Keratinocyte (primary cell): ENCODE measurements at regions not wholly inside any gene's neighbourhood (a gene's known extent, or its start where the extent isn't known, plus 50 kb on each side); places are given as distances from the start of the nearest gene placed in this dataset.

Experiments used
- DNase-seq: peaks from one replicate; pipeline ENCODE4 v3.0.0-alpha.2; 2011; ENCODE audit warnings: low read depth, missing footprints, low spot score
- FAIRE-seq: peaks from 2 replicates; lab custom pipeline; 2011; peaks lifted over from hg19 to GRCh38; lab: Jason Lieb, UNC
- H2AFZ ChIP-seq: 2 replicates; pipeline ENCODE4 v1.6.0; 2012; ENCODE audit warnings: low read length, control low read depth, inconsistent platforms; ENCODE audit not compliant: control insufficient read depth
- H3K27ac ChIP-seq: 2 replicates; pipeline ENCODE4 v1.5.1; 2011; ENCODE audit warnings: low read length; ENCODE audit not compliant: control insufficient read depth, insufficient read depth
- H3K27me3 ChIP-seq: 3 replicates; pipeline ENCODE4 v1.6.0; 2011; ENCODE audit warnings: low read length; ENCODE audit not compliant: control insufficient read depth, insufficient read depth; ENCODE audit errors: extremely low read depth
- H3K36me3 ChIP-seq, 2 experiments: 2 replicates in 1 of 2; 3 replicates in 1 of 2; pipeline ENCODE4 v1.5.1; 2011; ENCODE audit warnings: low read length in 2 of 2, mild to moderate bottlenecking in 1 of 2; ENCODE audit not compliant: control insufficient read depth in 2 of 2, insufficient read depth in 2 of 2; ENCODE audit errors: extremely low read depth in 1 of 2
- H3K4me1 ChIP-seq: 3 replicates; pipeline ENCODE4 v1.5.1; 2011; ENCODE audit warnings: low read length; ENCODE audit not compliant: control insufficient read depth, insufficient read depth; ENCODE audit errors: extremely low read depth
- H3K4me2 ChIP-seq: 3 replicates; pipeline ENCODE4 v1.6.0; 2011; ENCODE audit warnings: low read depth, low read length; ENCODE audit not compliant: control insufficient read depth, insufficient read depth; ENCODE audit errors: extremely low read depth
- H3K4me3 ChIP-seq, 3 experiments: fragments of 200-600 bp in 1 of 3; sonication (generic) in 1 of 3; 2 replicates in 2 of 3; 3 replicates in 1 of 3; pipeline ENCODE4 v1.5.1; 2011 to 2016; ENCODE audit warnings: low read length in 3 of 3, mild to moderate bottlenecking in 3 of 3, control low read depth in 2 of 3, inconsistent platforms in 1 of 3, low read depth in 1 of 3, mixed read lengths in 1 of 3, mixed run types in 1 of 3, moderate library complexity in 1 of 3; ENCODE audit not compliant: control insufficient read depth in 2 of 3, insufficient read depth in 2 of 3; ENCODE audit errors: extremely low read depth in 1 of 3
- H3K79me2 ChIP-seq: 2 replicates; pipeline ENCODE4 v1.6.0; 2012; ENCODE audit warnings: low read length; ENCODE audit not compliant: control insufficient read depth, insufficient read depth
- H3K9ac ChIP-seq: 3 replicates; pipeline ENCODE4 v1.6.0; 2011; ENCODE audit warnings: low read length; ENCODE audit not compliant: control insufficient read depth, insufficient read depth; ENCODE audit errors: extremely low read depth
- H3K9me1 ChIP-seq: 3 replicates; pipeline ENCODE4 v1.6.0; 2011; ENCODE audit warnings: low read length; ENCODE audit not compliant: control insufficient read depth, insufficient read depth; ENCODE audit errors: extremely low read depth
- H3K9me3 ChIP-seq: 2 replicates; pipeline ENCODE4 v1.5.1; 2012; ENCODE audit warnings: low read depth, low read length; ENCODE audit not compliant: control insufficient read depth
- H4K20me1 ChIP-seq: 3 replicates; pipeline ENCODE4 v1.6.0; 2011; ENCODE audit warnings: low read length; ENCODE audit not compliant: control insufficient read depth, insufficient read depth; ENCODE audit errors: extremely low read depth
- CTCF ChIP-seq, 3 experiments: IDR thresholded peaks in 1 of 3; conservative IDR thresholded peaks in 1 of 3; optimal IDR thresholded peaks in 1 of 3; 2 replicates in 2 of 3; 3 replicates in 1 of 3; pipeline versions ENCODE3 to v1.5.1; 2011; ENCODE audit warnings: low read length in 3 of 3, mild to moderate bottlenecking in 3 of 3, moderate library complexity in 2 of 3, control low read depth in 1 of 3, inconsistent platforms in 1 of 3; ENCODE audit not compliant: insufficient read depth in 2 of 3; ENCODE audit errors: extremely low read depth in 1 of 3
- EZH2 ChIP-seq: IDR thresholded peaks from one replicate; pipeline ENCODE4 v1.6.1; 2012; ENCODE audit warnings: inconsistent platforms, mild to moderate bottlenecking, low read length, moderate library complexity
- dilution Hi-C: fragments of 300-500 bp; cut with MboI; formaldehyde crosslinking; loops from one replicate; pipeline ENCODE4 v1.7.0; 2020; ENCODE audit warnings: low sequenced_read_pairs; ENCODE audit not compliant: extremely low pct_ligation_motif_present

- H3K4me1 ChIP-seq, result no peaks in the 10 kb centered on the region
- DNase-seq (no peak), FAIRE-seq (no peak)
- no peak overlapping the region for H2AFZ ChIP-seq
- H3K27ac ChIP-seq, result no peak overlapping the region
- dilution Hi-C loops, result no loop called here
- no peaks in the 10 kb centered on the region for H3K36me3 ChIP-seq
- no peak overlapping the region for H3K4me3 ChIP-seq
- no peaks in the 10 kb centered on the region for H3K27me3 ChIP-seq
- TF ChIP-seq CTCF (optimal IDR thresholded peaks at IDR 0.05 in 1 of 3, IDR thresholded peaks at IDR 0.05 in 1 of 3, conservative IDR thresholded peaks at IDR 0.05 in 1 of 3; ENCODE audit: extremely low read depth in 1 of 3, insufficient read depth in 2 of 3, low read length in 3 of 3) (no peak), EZH2 (no peak)
- H3K79me2 ChIP-seq, result no peaks in the 10 kb centered on the region
- no peaks in the 10 kb centered on the region for H4K20me1 ChIP-seq
- H3K9ac ChIP-seq, result no peak overlapping the region
- no peaks in the 10 kb centered on the region for H3K9me1 ChIP-seq
- H3K9me3 ChIP-seq, result no peaks in the 10 kb centered on the region
- no peak overlapping the region for H3K4me2 ChIP-seq
Observed at GRCh38 chr15:27701014-27701413, 398.1 kb downstream of the OCA2 start.

GRCh38 chr15:27699699-27700098, 399.4 kb downstream of the OCA2 start:
- Histone ChIP-seq H3K4me3 (no peak overlapping the region), H3K36me3 (no peaks in the 10 kb centered on the region), H3K9me1 (no peaks in the 10 kb centered on the region), H3K27me3 (no peaks in the 10 kb centered on the region), H3K4me2 (no peak overlapping the region), H3K9ac (no peak overlapping the region), H3K9me3 (no peaks in the 10 kb centered on the region), H3K4me1 (peaks cover 3% of the 10 kb centered on the region), H3K79me2 (no peaks in the 10 kb centered on the region), H4K20me1 (no peaks in the 10 kb centered on the region), H3K27ac (no peak overlapping the region), H2AFZ (no peak overlapping the region)
- FAIRE-seq (no peak), DNase-seq (no peak)
- TF ChIP-seq EZH2, result no peak
- TF ChIP-seq CTCF (optimal IDR thresholded peaks at IDR 0.05 in 1 of 3, IDR thresholded peaks at IDR 0.05 in 1 of 3, conservative IDR thresholded peaks at IDR 0.05 in 1 of 3; ENCODE audit: extremely low read depth in 1 of 3, insufficient read depth in 2 of 3, low read length in 3 of 3), result no peak
- dilution Hi-C loops, result no loop called here
